Mammary epithelial cell (primary cell): ENCODE measurements at regions not wholly inside any gene's neighbourhood (a gene's known extent, or its start where the extent isn't known, plus 50 kb on each side); places are given as distances from the start of the nearest gene placed in this dataset.

ENCODE experiments used
- EZH2 ChIP-seq: IDR thresholded peaks from 2 replicates; pipeline ENCODE4 v1.6.1; 2012; ENCODE audit warnings: low read length, inconsistent platforms, borderline replicate concordance
- TF ChIP-seq, protein P1 (sequence below), 2 donors: IDR thresholded peaks in 1 of 2; conservative IDR thresholded peaks in 1 of 2; 2 replicates each; pipeline ENCODE4 v1.5.1; 2011 to 2012; ENCODE audit warnings: inconsistent platforms in 2 of 2, low read length in 2 of 2, mild to moderate bottlenecking in 2 of 2, control low read depth in 1 of 2, low read depth in 1 of 2; ENCODE audit not compliant: insufficient read depth in 1 of 2; ENCODE audit errors: extremely low read depth in 1 of 2

DNA sequence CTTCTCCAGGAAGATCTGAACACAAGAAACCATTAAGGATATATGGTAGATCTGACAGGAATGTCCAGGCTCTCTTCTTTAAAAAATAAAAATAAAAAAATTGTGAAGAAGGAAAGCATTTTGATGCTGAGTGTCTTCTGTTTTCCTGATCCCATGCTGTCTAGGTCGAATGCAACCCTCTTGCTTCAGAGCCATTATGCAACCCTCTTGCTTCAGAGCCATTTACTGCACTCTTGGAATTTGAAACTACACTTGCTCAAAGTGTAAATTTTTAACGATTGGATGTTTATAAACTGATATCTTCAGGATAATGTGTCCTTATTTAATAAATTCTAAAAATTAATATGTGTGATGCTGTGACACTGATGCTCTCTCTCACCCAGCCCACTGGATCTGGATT lies 505.1 kb downstream of the DNAH5 start:
- TF ChIP-seq, protein P1, sequence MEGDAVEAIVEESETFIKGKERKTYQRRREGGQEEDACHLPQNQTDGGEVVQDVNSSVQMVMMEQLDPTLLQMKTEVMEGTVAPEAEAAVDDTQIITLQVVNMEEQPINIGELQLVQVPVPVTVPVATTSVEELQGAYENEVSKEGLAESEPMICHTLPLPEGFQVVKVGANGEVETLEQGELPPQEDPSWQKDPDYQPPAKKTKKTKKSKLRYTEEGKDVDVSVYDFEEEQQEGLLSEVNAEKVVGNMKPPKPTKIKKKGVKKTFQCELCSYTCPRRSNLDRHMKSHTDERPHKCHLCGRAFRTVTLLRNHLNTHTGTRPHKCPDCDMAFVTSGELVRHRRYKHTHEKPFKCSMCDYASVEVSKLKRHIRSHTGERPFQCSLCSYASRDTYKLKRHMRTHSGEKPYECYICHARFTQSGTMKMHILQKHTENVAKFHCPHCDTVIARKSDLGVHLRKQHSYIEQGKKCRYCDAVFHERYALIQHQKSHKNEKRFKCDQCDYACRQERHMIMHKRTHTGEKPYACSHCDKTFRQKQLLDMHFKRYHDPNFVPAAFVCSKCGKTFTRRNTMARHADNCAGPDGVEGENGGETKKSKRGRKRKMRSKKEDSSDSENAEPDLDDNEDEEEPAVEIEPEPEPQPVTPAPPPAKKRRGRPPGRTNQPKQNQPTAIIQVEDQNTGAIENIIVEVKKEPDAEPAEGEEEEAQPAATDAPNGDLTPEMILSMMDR (conservative IDR thresholded peaks at IDR 0.05 in 1 of 2, IDR thresholded peaks at IDR 0.05 in 1 of 2; ENCODE audit: extremely low read depth in 1 of 2, insufficient read depth in 1 of 2, low read depth in 1 of 2, low read length in 2 of 2): no peak
- TF ChIP-seq EZH2: no peak
